ENCODE measurements at regions not wholly inside any gene's neighbourhood (a gene's known extent, or its start where the extent isn't known, plus 50 kb on each side); places are given as distances from the start of the nearest gene placed in this dataset.
"Not testable (repeated sequence)": the region's sequence is repeated elsewhere in the genome, so short reads cannot be mapped to it uniquely, and the experiment has no call there.

- ATAC-seq (no peak), DNase-seq (no peak)
- H3K27me3 Mint-ChIP-seq: no peaks in the 10 kb centered on the region
- H3K4me3 Mint-ChIP-seq: no peak overlapping the region
- peaks cover 16% of the 10 kb centered on the region for H3K9me3 Mint-ChIP-seq
- H3K4me1 Mint-ChIP-seq: no peaks in the 10 kb centered on the region
- H3K27ac Mint-ChIP-seq: no peak overlapping the region
- H3K36me3 Mint-ChIP-seq (ENCODE audit: low read depth): no peaks in the 10 kb centered on the region
Observed at GRCh38 chr7:136479922-136480321, 388.5 kb upstream of the CHRM2 start.

- Mint-ChIP-seq H3K36me3 (ENCODE audit: low read depth) (no peaks in the 10 kb centered on the region), H3K4me1 (no peaks in the 10 kb centered on the region), H3K27ac (no peak overlapping the region), H3K9me3 (peaks cover 38% of the 10 kb centered on the region), H3K4me3 (no peak overlapping the region), H3K27me3 (no peaks in the 10 kb centered on the region)
- no peak for DNase-seq
- no peak for ATAC-seq
Observed at GRCh38 chr7:136470179-136470578, 398.3 kb upstream of the CHRM2 start.

DNA sequence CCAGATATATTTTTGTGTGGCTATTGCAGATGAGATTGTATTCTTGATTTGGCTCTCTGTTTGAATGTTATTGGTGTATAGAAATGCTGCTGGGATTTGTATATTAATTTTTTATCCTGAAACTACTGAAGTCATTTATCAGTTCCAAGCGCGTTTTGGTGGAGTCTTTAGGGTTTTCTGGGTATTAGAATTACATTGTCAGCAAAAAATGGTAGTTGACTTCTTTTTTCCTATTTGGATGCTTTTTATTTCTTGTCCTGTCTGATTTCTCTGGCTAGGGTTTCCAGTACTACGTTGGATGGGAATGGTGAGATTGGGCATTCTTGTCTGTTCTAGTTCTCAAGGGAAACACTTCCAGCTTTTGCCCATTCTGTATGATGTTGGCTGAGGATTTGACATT, 415.5 kb upstream of the CHRM2 start:
- DNase-seq (no peak), ATAC-seq (no peak)
- Mint-ChIP-seq H3K4me1 (no peaks in the 10 kb centered on the region), H3K4me3 (no peak overlapping the region), H3K36me3 (ENCODE audit: low read depth) (no peaks in the 10 kb centered on the region), H3K9me3 (peaks cover 33% of the 10 kb centered on the region), H3K27ac (no peak overlapping the region), H3K27me3 (no peaks in the 10 kb centered on the region)

DNA sequence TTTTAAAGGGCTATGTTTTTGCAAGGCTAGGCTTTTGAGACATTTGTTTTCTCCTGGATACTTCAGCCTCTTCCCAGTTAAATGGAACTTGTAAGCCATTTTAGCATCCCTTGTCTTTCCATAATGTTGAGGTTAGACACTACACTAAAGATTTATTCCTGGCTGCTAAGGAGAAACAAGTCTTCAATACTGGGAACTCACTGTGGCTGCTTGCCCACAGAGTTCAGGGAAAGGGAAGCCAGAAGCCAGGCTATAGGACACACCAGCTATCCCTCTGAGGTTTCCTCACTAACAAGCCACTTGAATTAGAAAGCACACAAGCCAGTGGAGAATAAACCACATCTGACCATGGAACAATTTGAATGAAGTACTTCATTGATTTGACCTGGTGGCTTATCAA, 421.7 kb upstream of the CHRM2 start:
- peaks cover 11% of the 10 kb centered on the region for H3K9me3 Mint-ChIP-seq

DNA sequence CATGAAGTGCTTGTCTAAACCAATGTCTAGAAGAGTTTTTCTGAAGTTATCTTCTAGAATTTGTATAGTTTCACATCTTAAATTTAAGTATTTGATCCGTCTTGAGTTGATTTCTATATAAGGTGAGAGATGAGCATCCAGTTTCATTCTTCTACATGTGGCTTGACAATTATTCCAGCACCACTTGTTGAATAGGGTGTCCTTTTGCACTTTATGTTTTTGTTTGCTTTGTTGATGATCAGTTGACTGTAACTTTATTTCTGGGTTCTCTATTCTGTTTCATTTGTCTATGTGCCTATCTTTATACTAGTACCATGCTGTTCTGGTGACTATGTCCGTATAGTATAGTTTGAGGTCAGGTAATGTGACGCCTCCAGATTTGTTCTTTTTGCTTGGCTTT, 426.6 kb upstream of the CHRM2 start:
- ATAC-seq (no peak), DNase-seq (no peak)
- H3K36me3 Mint-ChIP-seq (ENCODE audit: low read depth): no peaks in the 10 kb centered on the region
- H3K27ac Mint-ChIP-seq: no peak overlapping the region
- no peak overlapping the region for H3K4me3 Mint-ChIP-seq
- peaks cover 7% of the 10 kb centered on the region for H3K9me3 Mint-ChIP-seq
- H3K27me3 Mint-ChIP-seq: no peaks in the 10 kb centered on the region
- H3K4me1 Mint-ChIP-seq: no peaks in the 10 kb centered on the region

More for the DNA sequence above, 421.7 kb upstream of the CHRM2 start:
- DNase-seq: no peak
- H3K36me3 Mint-ChIP-seq (ENCODE audit: low read depth): no peaks in the 10 kb centered on the region
- H3K27me3 Mint-ChIP-seq: no peaks in the 10 kb centered on the region
- H3K4me1 Mint-ChIP-seq: no peaks in the 10 kb centered on the region
- H3K4me3 Mint-ChIP-seq: no peak overlapping the region
- no peak overlapping the region for H3K27ac Mint-ChIP-seq
- ATAC-seq: no peak

DNA sequence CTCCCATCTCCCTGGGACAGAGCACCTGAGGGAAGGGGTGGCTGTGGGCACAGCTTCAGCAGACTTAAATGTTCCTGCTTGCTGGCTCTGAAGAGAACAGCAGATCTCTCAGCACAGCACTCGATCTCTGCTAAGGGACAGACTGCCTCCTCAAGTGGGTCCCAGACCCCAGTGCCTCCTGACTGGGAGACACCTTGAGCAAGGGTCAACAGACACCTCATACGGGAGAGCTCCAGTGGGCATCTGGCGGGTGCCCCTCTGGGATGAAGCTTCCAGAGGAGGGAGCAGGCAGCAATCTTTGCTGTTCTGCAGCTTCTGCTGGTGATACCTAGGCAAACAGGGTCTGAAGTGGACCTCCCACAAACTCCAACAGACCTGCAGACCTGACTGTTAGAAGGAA, 436.7 kb upstream of the CHRM2 start:
- not testable (repeated sequence) for H3K4me1 Mint-ChIP-seq; ATAC-seq; H3K4me3 Mint-ChIP-seq; H3K36me3 Mint-ChIP-seq (ENCODE audit: low read depth); DNase-seq; H3K27me3 Mint-ChIP-seq; H3K27ac Mint-ChIP-seq; H3K9me3 Mint-ChIP-seq

- ATAC-seq (no peak), DNase-seq (no peak)
- Mint-ChIP-seq H3K27me3 (no peaks in the 10 kb centered on the region), H3K36me3 (ENCODE audit: low read depth) (no peaks in the 10 kb centered on the region), H3K4me1 (no peaks in the 10 kb centered on the region), H3K4me3 (no peak overlapping the region), H3K9me3 (peaks cover 9% of the 10 kb centered on the region), H3K27ac (no peak overlapping the region)
Observed at GRCh38 chr7:136424058-136424457, 444.4 kb upstream of the CHRM2 start.

DNA sequence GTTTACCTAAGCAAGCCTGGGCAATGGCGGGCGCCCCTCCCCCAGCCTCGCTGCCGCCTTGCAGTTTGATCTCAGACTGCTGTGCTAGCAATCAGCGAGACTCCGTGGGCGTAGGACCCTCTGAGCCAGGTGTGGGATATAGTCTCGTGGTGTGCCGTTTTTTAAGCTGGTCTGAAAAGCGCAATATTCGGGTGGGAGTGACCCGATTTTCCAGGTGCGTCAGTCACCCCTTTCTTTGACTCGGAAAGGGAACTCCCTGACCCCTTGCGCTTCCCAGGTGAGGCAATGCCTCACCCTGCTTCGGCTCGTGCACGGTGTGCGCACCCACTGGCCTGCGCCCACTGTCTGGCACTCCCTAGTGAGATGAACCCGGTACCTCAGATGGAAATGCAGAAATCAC, 442.6 kb upstream of the MTPN start:
- H3K9me3 Mint-ChIP-seq; ATAC-seq; H3K27ac Mint-ChIP-seq; H3K36me3 Mint-ChIP-seq (ENCODE audit: low read depth); H3K4me3 Mint-ChIP-seq; DNase-seq; H3K4me1 Mint-ChIP-seq; H3K27me3 Mint-ChIP-seq: not testable (repeated sequence)

GRCh38 chr7:136412952-136413351, 435.8 kb upstream of the MTPN start:
- Mint-ChIP-seq H3K27me3 (no peaks in the 10 kb centered on the region), H3K9me3 (no peaks in the 10 kb centered on the region), H3K27ac (no peak overlapping the region), H3K4me3 (no peak overlapping the region), H3K36me3 (ENCODE audit: low read depth) (no peaks in the 10 kb centered on the region), H3K4me1 (no peaks in the 10 kb centered on the region)
- no peak for DNase-seq
- no peak for ATAC-seq

GRCh38 chr7:136405931-136406777, 429.0 kb upstream of the MTPN start:
- ATAC-seq: peak; percentile 69
- Mint-ChIP-seq H3K9me3 (no peaks in the 10 kb centered on the region), H3K27ac (no peak overlapping the region), H3K4me1 (peaks cover 6% of the 10 kb centered on the region), H3K36me3 (ENCODE audit: low read depth) (no peaks in the 10 kb centered on the region), H3K27me3 (peaks cover 1% of the 10 kb centered on the region), H3K4me3 (no peak overlapping the region)
- DNase-seq: peak; percentile 3

GRCh38 chr7:136403591-136403990, 426.4 kb upstream of the MTPN start:
- peaks cover 6% of the 10 kb centered on the region for H3K4me1 Mint-ChIP-seq
- H3K4me3 Mint-ChIP-seq: no peak overlapping the region
- peaks cover 1% of the 10 kb centered on the region for H3K27me3 Mint-ChIP-seq
- no peaks in the 10 kb centered on the region for H3K36me3 Mint-ChIP-seq (ENCODE audit: low read depth)
- ATAC-seq: no peak
- DNase-seq: no peak
- no peak overlapping the region for H3K27ac Mint-ChIP-seq
- no peaks in the 10 kb centered on the region for H3K9me3 Mint-ChIP-seq

- H3K36me3 Mint-ChIP-seq (ENCODE audit: low read depth): no peaks in the 10 kb centered on the region
- no peak overlapping the region for H3K27ac Mint-ChIP-seq
- H3K9me3 Mint-ChIP-seq: no peaks in the 10 kb centered on the region
- peaks cover 1% of the 10 kb centered on the region for H3K27me3 Mint-ChIP-seq
- no peaks in the 10 kb centered on the region for H3K4me1 Mint-ChIP-seq
- DNase-seq: no peak
- H3K4me3 Mint-ChIP-seq: no peak overlapping the region
- no peak for ATAC-seq
Observed at GRCh38 chr7:136400877-136401276, 423.7 kb upstream of the MTPN start.

- H3K4me1 Mint-ChIP-seq: no peaks in the 10 kb centered on the region
- no peak overlapping the region for H3K4me3 Mint-ChIP-seq
- no peak for DNase-seq
- no peaks in the 10 kb centered on the region for H3K36me3 Mint-ChIP-seq (ENCODE audit: low read depth)
- no peak overlapping the region for H3K27ac Mint-ChIP-seq
- ATAC-seq: no peak
- no peaks in the 10 kb centered on the region for H3K9me3 Mint-ChIP-seq
- H3K27me3 Mint-ChIP-seq: no peaks in the 10 kb centered on the region
Observed at GRCh38 chr7:136399385-136399784, 422.2 kb upstream of the MTPN start.

DNA sequence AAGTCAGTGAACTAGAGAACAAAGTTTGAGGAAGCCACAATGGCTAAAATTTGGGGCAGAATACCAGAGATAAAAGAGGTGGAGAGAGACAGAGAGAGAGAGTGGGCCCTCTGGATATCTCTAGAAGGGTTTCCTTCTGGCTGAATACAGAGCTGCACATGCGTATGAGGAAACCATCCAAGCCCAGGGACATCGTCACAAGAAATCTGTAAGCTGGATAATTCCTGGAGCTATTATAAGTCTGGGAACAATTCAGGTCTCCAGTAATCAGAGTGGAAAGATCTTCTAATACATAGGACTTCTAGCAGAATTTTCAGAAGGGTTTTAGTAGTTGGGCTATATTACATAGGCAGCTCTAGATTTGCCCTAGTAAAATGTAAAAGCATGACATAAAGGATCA, 415.7 kb upstream of the MTPN start:
- no peak overlapping the region for H3K4me3 Mint-ChIP-seq
- ATAC-seq (no peak), DNase-seq (no peak)
- no peaks in the 10 kb centered on the region for H3K36me3 Mint-ChIP-seq (ENCODE audit: low read depth)
- H3K4me1 Mint-ChIP-seq: no peaks in the 10 kb centered on the region
- H3K27ac Mint-ChIP-seq: no peak overlapping the region
- H3K9me3 Mint-ChIP-seq: no peaks in the 10 kb centered on the region
- H3K27me3 Mint-ChIP-seq: no peaks in the 10 kb centered on the region

GRCh38 chr7:136391371-136391770, 414.2 kb upstream of the MTPN start:
- no peak overlapping the region for H3K4me3 Mint-ChIP-seq
- no peak overlapping the region for H3K27ac Mint-ChIP-seq
- ATAC-seq (no peak), DNase-seq (no peak)
- H3K27me3 Mint-ChIP-seq: no peaks in the 10 kb centered on the region
- H3K9me3 Mint-ChIP-seq: no peaks in the 10 kb centered on the region
- no peaks in the 10 kb centered on the region for H3K36me3 Mint-ChIP-seq (ENCODE audit: low read depth)
- H3K4me1 Mint-ChIP-seq: no peaks in the 10 kb centered on the region

DNA sequence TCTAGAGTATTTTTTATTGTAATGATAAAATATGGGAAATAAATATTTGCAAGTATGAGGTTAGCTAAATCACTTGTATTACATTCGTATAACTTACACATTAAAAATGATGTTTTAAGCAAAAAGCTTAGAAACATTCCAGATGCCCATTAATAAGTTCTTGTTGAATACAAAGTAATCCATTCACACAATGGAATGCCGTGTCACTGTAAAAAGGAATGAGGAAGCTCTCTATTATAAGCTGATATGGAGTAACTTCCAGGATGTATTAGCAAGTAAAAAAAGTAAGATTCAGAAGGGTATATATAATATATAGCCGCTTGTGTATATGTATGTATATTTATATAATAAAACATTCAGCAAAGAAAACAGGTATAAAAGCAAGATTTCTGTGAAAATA, 412.8 kb upstream of the MTPN start:
- Mint-ChIP-seq H3K27me3 (no peaks in the 10 kb centered on the region), H3K4me3 (no peak overlapping the region), H3K27ac (no peak overlapping the region), H3K4me1 (no peaks in the 10 kb centered on the region), H3K9me3 (no peaks in the 10 kb centered on the region), H3K36me3 (ENCODE audit: low read depth) (no peaks in the 10 kb centered on the region)
- ATAC-seq (no peak), DNase-seq (no peak)
